ENCODE measurements at regions not wholly inside any gene's neighbourhood (a gene's known extent, or its start where the extent isn't known, plus 50 kb on each side); places are given as distances from the start of the nearest gene placed in this dataset.
"Not testable (repeated sequence)": the region's sequence is repeated elsewhere in the genome, so short reads cannot be mapped to it uniquely, and the experiment has no call there.

DNA sequence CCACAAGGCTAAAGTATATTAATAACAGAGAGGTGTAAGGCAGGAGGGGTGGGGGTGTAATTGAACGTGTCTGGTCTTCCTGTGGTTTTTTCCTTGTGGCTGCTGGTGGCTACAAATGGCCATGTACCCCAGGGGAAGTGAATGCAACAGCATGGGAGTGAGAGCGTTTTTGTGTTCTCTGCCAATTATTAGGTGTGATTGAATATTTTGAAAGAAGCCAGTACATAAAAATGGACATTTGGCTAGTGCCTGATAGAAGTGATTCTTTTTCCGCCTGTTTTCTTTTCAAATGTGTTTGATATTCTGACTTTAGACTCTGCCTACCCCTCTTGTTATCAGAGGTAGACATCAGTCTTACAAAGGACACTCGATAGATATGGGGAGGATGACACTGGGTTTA, 141.3 kb downstream of the PRL start:
- WGBS = 91% methylated on average over 3 of the region's 4 CpGs
- H4K8ac ChIP-seq (ENCODE audit: low read length) = no peak overlapping the region
- H4K91ac ChIP-seq (ENCODE audit: low read length) = no peak overlapping the region
- no peak overlapping the region for H3K27ac ChIP-seq (ENCODE audit: low read length, poor library complexity, severe bottlenecking)
- H3K9me3 ChIP-seq (ENCODE audit: control insufficient read depth, low read length) = no peaks in the 10 kb centered on the region
- H3K18ac ChIP-seq (ENCODE audit: low read depth in 1 of 2, low read length in 2 of 2) = no peak overlapping the region
- no peak overlapping the region for H3K4ac ChIP-seq (ENCODE audit: low read depth in 1 of 2, low read length in 2 of 2)
- H2BK5ac ChIP-seq (ENCODE audit: low read depth, low read length, poor library complexity, severe bottlenecking) = no peak overlapping the region
- no peaks in the 10 kb centered on the region for H3K27me3 ChIP-seq (ENCODE audit: control insufficient read depth in 1 of 2, insufficient read depth in 1 of 2, low read length in 2 of 2)
- H3K9ac ChIP-seq (ENCODE audit: low read length) = no peak overlapping the region
- no peak overlapping the region for H2BK12ac ChIP-seq (ENCODE audit: low read length in 2 of 2)
- DNase-seq = no peak
- no peak overlapping the region for H2AFZ ChIP-seq (ENCODE audit: low read depth, low read length)
- no peak overlapping the region for H2BK15ac ChIP-seq (ENCODE audit: low read depth, poor library complexity, severe bottlenecking)
- no peak overlapping the region for H3K4me2 ChIP-seq (ENCODE audit: low read length, poor library complexity, severe bottlenecking)
- no peaks in the 10 kb centered on the region for H3K36me3 ChIP-seq (ENCODE audit: control insufficient read depth in 1 of 2, insufficient read depth in 2 of 2, low read depth in 1 of 2, low read length in 2 of 2)
- no peak overlapping the region for H2AK5ac ChIP-seq (ENCODE audit: low read length, severe bottlenecking)
- H3K4me1 ChIP-seq (ENCODE audit: control insufficient read depth, insufficient read depth, low read depth, low read length) = no peaks in the 10 kb centered on the region
- H3K14ac ChIP-seq (ENCODE audit: low read length in 2 of 2) = no peak overlapping the region
- no peak overlapping the region for H3K23ac ChIP-seq (ENCODE audit: low read length in 2 of 2)
- H3K4me3 ChIP-seq (ENCODE audit: insufficient read depth in 1 of 2, low read depth in 1 of 2, low read length in 2 of 2) = no peak overlapping the region
- H3K79me1 ChIP-seq (replicated peaks; ENCODE audit: low read length, poor library complexity, severe bottlenecking) = no peaks in the 10 kb centered on the region
- H2BK120ac ChIP-seq (ENCODE audit: low read depth, low read length) = no peak overlapping the region

DNA sequence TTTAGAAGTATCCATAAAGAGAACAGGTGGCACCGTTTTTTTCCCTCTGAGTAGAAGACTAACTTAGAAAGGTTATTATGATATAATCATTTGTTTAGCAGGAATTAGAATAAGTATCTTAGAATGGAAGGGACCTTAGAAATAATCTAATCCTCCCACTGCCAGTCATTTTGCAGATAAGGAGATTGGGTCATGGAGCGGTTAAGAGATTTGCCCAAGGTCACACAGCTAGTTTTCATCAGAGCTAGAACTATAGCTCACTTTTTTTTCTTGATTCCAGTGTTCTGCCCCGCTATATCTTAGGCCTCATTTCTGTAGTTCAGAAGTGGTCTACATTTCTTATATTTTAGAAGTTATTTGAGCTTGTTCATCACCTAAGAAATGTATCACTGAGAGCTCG, 139.6 kb downstream of the PRL start:
- no peak overlapping the region for H3K18ac ChIP-seq (ENCODE audit: low read depth in 1 of 2, low read length in 2 of 2)
- no peak overlapping the region for H3K9ac ChIP-seq (ENCODE audit: low read length)
- H3K4ac ChIP-seq (ENCODE audit: low read depth in 1 of 2, low read length in 2 of 2) = no peak overlapping the region
- no peak overlapping the region for H2BK5ac ChIP-seq (ENCODE audit: low read depth, low read length, poor library complexity, severe bottlenecking)
- no peak overlapping the region for H2BK120ac ChIP-seq (ENCODE audit: low read depth, low read length)
- no peak overlapping the region for H3K4me2 ChIP-seq (ENCODE audit: low read length, poor library complexity, severe bottlenecking)
- H3K4me3 ChIP-seq (ENCODE audit: insufficient read depth in 1 of 2, low read depth in 1 of 2, low read length in 2 of 2) = no peak overlapping the region
- no peak overlapping the region for H2AFZ ChIP-seq (ENCODE audit: low read depth, low read length)
- H2BK12ac ChIP-seq (ENCODE audit: low read length in 2 of 2) = no peak overlapping the region
- no peaks in the 10 kb centered on the region for H3K9me3 ChIP-seq (ENCODE audit: control insufficient read depth, low read length)
- H3K27ac ChIP-seq (ENCODE audit: low read length, poor library complexity, severe bottlenecking) = no peak overlapping the region
- H3K79me1 ChIP-seq (replicated peaks; ENCODE audit: low read length, poor library complexity, severe bottlenecking) = no peaks in the 10 kb centered on the region
- no peaks in the 10 kb centered on the region for H3K36me3 ChIP-seq (ENCODE audit: control insufficient read depth in 1 of 2, insufficient read depth in 2 of 2, low read depth in 1 of 2, low read length in 2 of 2)
- H4K8ac ChIP-seq (ENCODE audit: low read length) = no peak overlapping the region
- no peaks in the 10 kb centered on the region for H3K4me1 ChIP-seq (ENCODE audit: control insufficient read depth, insufficient read depth, low read depth, low read length)
- H3K14ac ChIP-seq (ENCODE audit: low read length in 2 of 2) = no peak overlapping the region
- H2AK5ac ChIP-seq (ENCODE audit: low read length, severe bottlenecking) = no peak overlapping the region
- no peak for DNase-seq
- H3K27me3 ChIP-seq (ENCODE audit: control insufficient read depth in 1 of 2, insufficient read depth in 1 of 2, low read length in 2 of 2) = no peaks in the 10 kb centered on the region
- no peak overlapping the region for H2BK15ac ChIP-seq (ENCODE audit: low read depth, poor library complexity, severe bottlenecking)
- WGBS = 100% methylated on average over 2 of the region's 4 CpGs
- no peak overlapping the region for H4K91ac ChIP-seq (ENCODE audit: low read length)
- no peak overlapping the region for H3K23ac ChIP-seq (ENCODE audit: low read length in 2 of 2)

DNA sequence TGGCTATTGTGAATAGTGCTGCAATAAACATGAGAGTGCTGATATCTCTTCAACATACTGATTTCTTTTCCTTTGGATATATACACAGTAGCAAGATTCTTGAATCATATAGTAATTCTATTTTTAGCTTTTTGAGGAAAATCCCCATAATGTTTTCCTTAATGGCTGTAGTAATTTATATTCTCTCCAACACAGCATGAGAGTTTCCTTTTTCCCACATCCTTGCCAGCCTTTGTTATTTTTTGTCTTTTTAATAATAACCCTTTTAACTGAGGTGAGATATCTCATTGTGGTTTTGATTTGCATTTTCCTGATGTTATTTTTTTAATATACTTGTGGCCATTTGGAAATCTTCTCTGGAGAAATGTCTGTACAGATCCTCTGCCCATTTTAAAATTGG, 132.6 kb downstream of the PRL start:
- Histone ChIP-seq H2BK15ac (ENCODE audit: low read depth, poor library complexity, severe bottlenecking) (no peak overlapping the region), H2BK120ac (ENCODE audit: low read depth, low read length) (no peak overlapping the region), H3K4ac (ENCODE audit: low read depth in 1 of 2, low read length in 2 of 2) (no peak overlapping the region), H2AFZ (ENCODE audit: low read depth, low read length) (no peak overlapping the region), H3K4me2 (ENCODE audit: low read length, poor library complexity, severe bottlenecking) (no peak overlapping the region), H2BK5ac (ENCODE audit: low read depth, low read length, poor library complexity, severe bottlenecking) (no peak overlapping the region), H3K36me3 (ENCODE audit: control insufficient read depth in 1 of 2, insufficient read depth in 2 of 2, low read depth in 1 of 2, low read length in 2 of 2) (no peaks in the 10 kb centered on the region), H3K14ac (ENCODE audit: low read length in 2 of 2) (no peak overlapping the region), H3K23ac (ENCODE audit: low read length in 2 of 2) (no peak overlapping the region), H4K91ac (ENCODE audit: low read length) (no peak overlapping the region), H2BK12ac (ENCODE audit: low read length in 2 of 2) (no peak overlapping the region), H3K4me1 (ENCODE audit: control insufficient read depth, insufficient read depth, low read depth, low read length) (no peaks in the 10 kb centered on the region), H3K4me3 (ENCODE audit: insufficient read depth in 1 of 2, low read depth in 1 of 2, low read length in 2 of 2) (no peak overlapping the region), H3K27ac (ENCODE audit: low read length, poor library complexity, severe bottlenecking) (no peak overlapping the region), H4K8ac (ENCODE audit: low read length) (no peak overlapping the region), H3K9ac (ENCODE audit: low read length) (no peak overlapping the region), H2AK5ac (ENCODE audit: low read length, severe bottlenecking) (no peak overlapping the region), H3K9me3 (ENCODE audit: control insufficient read depth, low read length) (no peaks in the 10 kb centered on the region), H3K27me3 (ENCODE audit: control insufficient read depth in 1 of 2, insufficient read depth in 1 of 2, low read length in 2 of 2) (no peaks in the 10 kb centered on the region), H3K18ac (ENCODE audit: low read depth in 1 of 2, low read length in 2 of 2) (no peak overlapping the region), H3K79me1 (replicated peaks; ENCODE audit: low read length, poor library complexity, severe bottlenecking) (no peaks in the 10 kb centered on the region)
- DNase-seq = no peak

DNA sequence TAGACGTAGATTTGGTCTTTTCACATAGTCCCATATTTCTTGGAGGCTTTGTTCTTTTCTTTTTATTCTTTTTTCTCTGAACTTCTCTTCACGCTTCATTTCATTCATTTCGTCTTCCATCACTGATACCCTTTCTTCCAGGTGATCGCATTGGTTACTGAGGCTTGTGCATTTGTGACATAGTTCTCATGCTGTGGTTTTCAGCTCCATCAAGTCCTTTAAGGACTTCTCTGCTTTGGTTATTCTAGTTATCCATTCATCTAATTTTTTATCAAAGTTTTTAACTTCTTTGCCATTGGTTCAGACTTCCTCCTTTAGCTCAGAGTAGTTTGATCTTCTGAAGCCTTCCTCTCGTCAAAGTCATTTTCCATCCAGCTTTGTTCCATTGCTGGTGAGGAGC, 125.8 kb downstream of the PRL start:
- DNase-seq; H2BK15ac ChIP-seq (ENCODE audit: low read depth, poor library complexity, severe bottlenecking); H3K4me3 ChIP-seq (ENCODE audit: insufficient read depth in 1 of 2, low read depth in 1 of 2, low read length in 2 of 2); H3K4ac ChIP-seq (ENCODE audit: low read depth in 1 of 2, low read length in 2 of 2); H3K27me3 ChIP-seq (ENCODE audit: control insufficient read depth in 1 of 2, insufficient read depth in 1 of 2, low read length in 2 of 2); H2BK120ac ChIP-seq (ENCODE audit: low read depth, low read length); H2AK5ac ChIP-seq (ENCODE audit: low read length, severe bottlenecking); H2BK5ac ChIP-seq (ENCODE audit: low read depth, low read length, poor library complexity, severe bottlenecking); H3K4me1 ChIP-seq (ENCODE audit: control insufficient read depth, insufficient read depth, low read depth, low read length); H4K91ac ChIP-seq (ENCODE audit: low read length); H3K23ac ChIP-seq (ENCODE audit: low read length in 2 of 2); H3K9ac ChIP-seq (ENCODE audit: low read length); H3K36me3 ChIP-seq (ENCODE audit: control insufficient read depth in 1 of 2, insufficient read depth in 2 of 2, low read depth in 1 of 2, low read length in 2 of 2); H3K4me2 ChIP-seq (ENCODE audit: low read length, poor library complexity, severe bottlenecking); H3K27ac ChIP-seq (ENCODE audit: low read length, poor library complexity, severe bottlenecking); H3K14ac ChIP-seq (ENCODE audit: low read length in 2 of 2); H3K79me1 ChIP-seq (replicated peaks; ENCODE audit: low read length, poor library complexity, severe bottlenecking); H2AFZ ChIP-seq (ENCODE audit: low read depth, low read length); H4K8ac ChIP-seq (ENCODE audit: low read length); H3K18ac ChIP-seq (ENCODE audit: low read depth in 1 of 2, low read length in 2 of 2); H2BK12ac ChIP-seq (ENCODE audit: low read length in 2 of 2): not testable (repeated sequence)
- H3K9me3 ChIP-seq (ENCODE audit: control insufficient read depth, low read length) = peaks cover 20% of the 10 kb centered on the region
- 98% methylated on average over 5 of the region's 5 CpGs for WGBS

Measured in mesenchymal stem cell (in vitro differentiated cells and primary cell).